MM.1S (cell line): ENCODE measurements at regions not wholly inside any gene's neighbourhood (a gene's known extent, or its start where the extent isn't known, plus 50 kb on each side); places are given as distances from the start of the nearest gene placed in this dataset.
"Not testable (repeated sequence)": the region's sequence is repeated elsewhere in the genome, so short reads cannot be mapped to it uniquely, and the experiment has no call there.

Experiments used
- DNase-seq: peaks from one replicate; pipeline ENCODE4 v3.0.0-alpha.2; 2015
- H2AFZ ChIP-seq: fragments of 300-600 bp; sonication (generic); 2 replicates; pipeline ENCODE4 v1.6.0; 2016; ENCODE audit warnings: antibody characterized with exemption, low read length
- H3F3A ChIP-seq: fragments of 300-600 bp; sonication (generic); 2 replicates; pipeline ENCODE4 v1.6.1; 2016; ENCODE audit warnings: mild to moderate bottlenecking, antibody characterized with exemption, low read length, moderate library complexity, mixed read lengths; ENCODE audit not compliant: insufficient read depth
- H3K27ac ChIP-seq: fragments of 300-600 bp; sonication (generic); 2 replicates; pipeline ENCODE4 v1.5.1; 2016; ENCODE audit warnings: mild to moderate bottlenecking, low read length
- H3K27me3 ChIP-seq: fragments of 300-600 bp; sonication (generic); replicated peaks from 2 replicates; pipeline ENCODE4 v1.6.0; 2016; ENCODE audit warnings: low read length; ENCODE audit not compliant: insufficient read depth
- H3K36me3 ChIP-seq: fragments of 300-600 bp; sonication (generic); replicated peaks from 2 replicates; pipeline ENCODE4 v1.6.1; 2016; ENCODE audit warnings: mild to moderate bottlenecking, low read length, mixed read lengths; ENCODE audit not compliant: insufficient read depth
- H3K4me1 ChIP-seq: fragments of 300-600 bp; sonication (generic); 2 replicates; pipeline ENCODE4 v1.6.1; 2016; ENCODE audit warnings: low read length, mixed read lengths
- H3K4me2 ChIP-seq: fragments of 300-600 bp; sonication (generic); 2 replicates; pipeline ENCODE4 v1.6.0; 2016; ENCODE audit warnings: low read depth, low read length
- H3K4me3 ChIP-seq: fragments of 300-600 bp; sonication (generic); 2 replicates; pipeline ENCODE4 v1.5.1; 2016; ENCODE audit warnings: low read length, mixed read lengths
- H3K79me2 ChIP-seq: fragments of 300-600 bp; sonication (generic); 2 replicates; pipeline ENCODE4 v1.6.1; 2016; ENCODE audit warnings: mixed run types, low read length, mixed read lengths
- H3K9ac ChIP-seq: fragments of 300-600 bp; sonication (generic); 2 replicates; pipeline ENCODE4 v1.6.1; 2016; ENCODE audit warnings: low read length, mixed read lengths
- H3K9me2 ChIP-seq: fragments of 300-600 bp; sonication (generic); replicated peaks from 2 replicates; pipeline ENCODE4 v1.6.1; 2016; ENCODE audit warnings: mild to moderate bottlenecking, low read length, mixed read lengths; ENCODE audit not compliant: insufficient read depth
- H3K9me3 ChIP-seq: fragments of 300-600 bp; sonication (generic); replicated peaks from 2 replicates; pipeline ENCODE4 v1.6.1; 2016; ENCODE audit warnings: mild to moderate bottlenecking, low read length, mixed read lengths; ENCODE audit not compliant: insufficient read depth
- H4K20me1 ChIP-seq: fragments of 300-600 bp; sonication (generic); 2 replicates; pipeline ENCODE4 v1.6.1; 2016; ENCODE audit warnings: mild to moderate bottlenecking, low read length, moderate library complexity, mixed read lengths; ENCODE audit not compliant: insufficient read depth
- CTCF ChIP-seq: fragments of 300-600 bp; sonication (generic); IDR thresholded peaks from 2 replicates; pipeline ENCODE4 v1.5.1; 2016; ENCODE audit warnings: antibody characterized with exemption, low read length, mixed read lengths
- EZH2 ChIP-seq: fragments of 300-600 bp; sonication (generic); optimal IDR thresholded peaks from 2 replicates; pipeline ENCODE3; 2017; ENCODE audit warnings: low read depth, mild to moderate bottlenecking, antibody characterized with exemption, low read length, mixed read lengths
- EZH2phosphoT487 ChIP-seq: fragments of 300-600 bp; sonication (generic); IDR thresholded peaks from 2 replicates; pipeline ENCODE4 v1.6.1; 2018; ENCODE audit warnings: antibody characterized with exemption, low read length

GRCh38 chr10:130714742-130715467 is 578.7 kb downstream of the GLRX3 start:
- Histone ChIP-seq H2AFZ (no peak overlapping the region), H3F3A (no peaks in the 10 kb centered on the region), H3K9me3 (no peaks in the 10 kb centered on the region), H3K36me3 (no peaks in the 10 kb centered on the region), H3K9me2 (no peaks in the 10 kb centered on the region), H4K20me1 (no peaks in the 10 kb centered on the region), H3K27ac (no peak overlapping the region), H3K9ac (no peak overlapping the region), H3K27me3 (no peaks in the 10 kb centered on the region; the same call in 1 of the 2 replicates), H3K79me2 (no peaks in the 10 kb centered on the region), H3K4me3 (no peak overlapping the region), H3K4me1 (no peaks in the 10 kb centered on the region), H3K4me2 (no peak overlapping the region)
- no peak for DNase-seq
- no peak for TF ChIP-seq EZH2phosphoT487
- TF ChIP-seq EZH2, result no peak
- no peak for TF ChIP-seq CTCF

GRCh38 chr10:130715686-130716670 is 579.8 kb downstream of the GLRX3 start:
- no peak overlapping the region for H3K9ac ChIP-seq
- H3K4me2 ChIP-seq, result no peak overlapping the region
- TF ChIP-seq EZH2, result no peak
- no peak for TF ChIP-seq EZH2phosphoT487
- TF ChIP-seq CTCF, result no peak
- H2AFZ ChIP-seq, result no peak overlapping the region
- no peaks in the 10 kb centered on the region for H3K9me3 ChIP-seq
- no peaks in the 10 kb centered on the region for H3K4me1 ChIP-seq
- H4K20me1 ChIP-seq, result no peaks in the 10 kb centered on the region
- no peaks in the 10 kb centered on the region for H3K9me2 ChIP-seq
- H3F3A ChIP-seq, result no peaks in the 10 kb centered on the region
- H3K36me3 ChIP-seq, result no peaks in the 10 kb centered on the region
- H3K4me3 ChIP-seq, result no peak overlapping the region
- no peak for DNase-seq
- no peaks in the 10 kb centered on the region for H3K79me2 ChIP-seq
- no peaks in the 10 kb centered on the region; the same call in 1 of the 2 replicates for H3K27me3 ChIP-seq
- H3K27ac ChIP-seq, result no peak overlapping the region

GRCh38 chr10:130717083-130717482 is 580.9 kb downstream of the GLRX3 start:
- no peaks in the 10 kb centered on the region for H3K4me1 ChIP-seq
- no peak overlapping the region for H3K4me2 ChIP-seq
- no peak overlapping the region for H3K4me3 ChIP-seq
- H3K36me3 ChIP-seq, result no peaks in the 10 kb centered on the region
- no peak for DNase-seq
- H3K9me3 ChIP-seq, result no peaks in the 10 kb centered on the region
- no peaks in the 10 kb centered on the region for H4K20me1 ChIP-seq
- no peak for TF ChIP-seq EZH2
- H3K79me2 ChIP-seq, result no peaks in the 10 kb centered on the region
- H3K27ac ChIP-seq, result no peak overlapping the region
- H3K27me3 ChIP-seq, result no peaks in the 10 kb centered on the region; the same call in 1 of the 2 replicates
- no peaks in the 10 kb centered on the region for H3F3A ChIP-seq
- H3K9me2 ChIP-seq, result no peaks in the 10 kb centered on the region
- no peak overlapping the region for H3K9ac ChIP-seq
- no peak overlapping the region for H2AFZ ChIP-seq

- not testable (repeated sequence) for H3K9ac ChIP-seq, H3K79me2 ChIP-seq, H3K4me2 ChIP-seq, H3K36me3 ChIP-seq, H3K4me3 ChIP-seq, H2AFZ ChIP-seq, H3F3A ChIP-seq, H4K20me1 ChIP-seq, H3K4me1 ChIP-seq, H3K9me2 ChIP-seq, H3K27ac ChIP-seq, DNase-seq, H3K9me3 ChIP-seq, H3K27me3 ChIP-seq
Measured at GRCh38 chr10:130718744-130719447, 582.7 kb downstream of the GLRX3 start.
